Naive B cell (primary cell): ENCODE measurements at regions not wholly inside any gene's neighbourhood (a gene's known extent, or its start where the extent isn't known, plus 50 kb on each side); places are given as distances from the start of the nearest gene placed in this dataset.
"Not testable (repeated sequence)": the region's sequence is repeated elsewhere in the genome, so short reads cannot be mapped to it uniquely, and the experiment has no call there.

Source experiments
- ATAC-seq, 2 donors: fragments of 150-1000 bp; cut with Tn5 transposase; 2 replicates each; pipeline ENCODE4 v1.10.0; 2021; ENCODE audit warnings: low read depth in 2 of 2, mild to moderate bottlenecking in 2 of 2, moderate library complexity in 2 of 2
- DNase-seq: peaks from one replicate; pipeline ENCODE4 v3.0.0; 2022
- H3K27ac Mint-ChIP-seq, 6 donors: one replicate each; pipeline ENCODE4 v1.8.0; 2020 to 2022; ENCODE audit warnings: mild to moderate bottlenecking in 6 of 6, mixed read lengths in 6 of 6, moderate library complexity in 5 of 6, inconsistent platforms in 2 of 6
- H3K27me3 Mint-ChIP-seq, 3 donors: one replicate each; pipeline ENCODE4 v1.8.0; 2021 to 2022; ENCODE audit warnings: mixed read lengths in 3 of 3, mild to moderate bottlenecking in 1 of 3
- H3K36me3 Mint-ChIP-seq, 2 donors: one replicate each; pipeline ENCODE4 v1.8.0; 2020 to 2022; ENCODE audit warnings: mixed read lengths in 2 of 2, inconsistent platforms in 1 of 2, mild to moderate bottlenecking in 1 of 2
- H3K4me1 Mint-ChIP-seq, 3 donors: one replicate each; pipeline ENCODE4 v1.8.0; 2020 to 2022; ENCODE audit warnings: mixed read lengths in 3 of 3, inconsistent platforms in 1 of 3, mild to moderate bottlenecking in 1 of 3, moderate library complexity in 1 of 3
- H3K4me3 Mint-ChIP-seq, 8 donors: one replicate each; pipeline ENCODE4 v1.8.0; 2020 to 2022; ENCODE audit warnings: mild to moderate bottlenecking in 8 of 8, mixed read lengths in 8 of 8, moderate library complexity in 8 of 8, inconsistent platforms in 2 of 8
- H3K9me3 Mint-ChIP-seq, 7 donors: one replicate each; pipeline ENCODE4 v1.8.0; 2020 to 2022; ENCODE audit warnings: mixed read lengths in 7 of 7, mild to moderate bottlenecking in 5 of 7, inconsistent platforms in 2 of 7, moderate library complexity in 1 of 7

DNA sequence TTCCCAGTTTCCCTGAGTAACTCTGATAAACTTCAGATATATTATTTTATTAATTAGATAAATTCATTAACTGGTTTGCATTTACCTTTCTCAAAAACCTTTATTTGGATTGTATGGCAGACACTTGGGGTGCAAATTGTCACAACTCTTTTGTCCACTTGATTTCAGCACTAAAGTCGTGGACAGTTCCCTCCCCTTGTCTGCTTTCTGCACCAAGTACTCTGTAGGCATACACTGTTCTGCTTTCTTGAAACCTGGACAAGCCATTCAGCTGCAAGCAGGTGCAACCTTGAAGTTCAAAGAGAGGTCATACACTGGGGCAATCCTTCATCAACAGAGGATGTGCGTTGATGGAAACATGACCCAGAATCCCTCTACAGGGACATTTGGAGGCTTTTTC, 162.9 kb downstream of the ARL5B start:
- no peaks in the 10 kb centered on the region for H3K27me3 Mint-ChIP-seq
- ATAC-seq (no peak), DNase-seq (no peak)
- H3K4me3 Mint-ChIP-seq: no peak overlapping the region
- no peak overlapping the region for H3K27ac Mint-ChIP-seq
- H3K9me3 Mint-ChIP-seq: peaks cover 2 to 35% (median 8%) of the 10 kb centered on the region in 7 donors
- no peaks in the 10 kb centered on the region for H3K4me1 Mint-ChIP-seq
- H3K36me3 Mint-ChIP-seq: no peaks in the 10 kb centered on the region

DNA sequence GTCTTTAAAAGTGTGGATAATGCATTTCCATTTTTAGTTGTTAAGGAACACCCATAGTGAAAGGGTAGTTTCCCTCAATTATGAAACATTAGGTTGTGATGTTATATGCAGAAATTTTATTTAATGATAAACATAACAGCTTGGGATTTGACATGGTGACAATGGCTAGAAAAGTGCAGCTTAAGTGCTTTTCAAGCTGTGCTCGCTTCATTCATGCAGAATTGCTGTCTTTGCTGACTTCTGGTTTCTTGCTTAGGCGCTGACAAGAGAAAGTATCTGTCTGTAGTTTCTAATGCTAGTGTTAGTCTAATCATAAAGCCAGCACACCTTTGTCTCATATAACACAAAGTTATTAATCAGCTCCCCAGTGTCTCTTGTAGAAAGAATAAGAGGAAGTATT, 170.0 kb downstream of the ARL5B start:
- H3K4me3 Mint-ChIP-seq: no peak overlapping the region
- H3K9me3 Mint-ChIP-seq: peaks cover 0 to 5% (median 1%) of the 10 kb centered on the region in 7 donors
- no peak for ATAC-seq
- no peak overlapping the region for H3K27ac Mint-ChIP-seq
- DNase-seq: no peak
- H3K27me3 Mint-ChIP-seq: peaks cover 0 to 3% (median 0%) of the 10 kb centered on the region in 3 donors
- no peaks in the 10 kb centered on the region for H3K36me3 Mint-ChIP-seq
- no peaks in the 10 kb centered on the region for H3K4me1 Mint-ChIP-seq

DNA sequence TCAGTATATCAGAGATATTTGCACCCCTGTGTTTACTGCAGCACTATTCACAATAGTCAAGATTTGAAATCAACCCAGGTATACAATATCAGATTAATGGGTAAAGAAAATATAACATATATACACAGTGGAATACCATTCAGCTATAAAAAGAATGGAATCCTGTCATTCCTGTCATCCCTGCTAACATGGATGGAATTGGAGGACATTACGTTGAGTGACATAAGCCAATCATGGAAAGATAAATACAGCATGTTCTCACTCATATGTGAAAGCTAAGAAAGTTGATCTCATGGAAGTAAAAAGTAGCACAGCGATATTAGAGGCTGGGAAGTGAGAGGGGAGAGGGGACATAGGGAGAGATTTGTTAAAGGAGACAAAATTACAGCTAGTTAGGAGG, 171.0 kb downstream of the ARL5B start:
- Mint-ChIP-seq H3K27me3 (peaks cover 0 to 3% (median 0%) of the 10 kb centered on the region in 3 donors), H3K4me1 (no peaks in the 10 kb centered on the region), H3K4me3 (no peak overlapping the region), H3K36me3 (no peaks in the 10 kb centered on the region), H3K27ac (peak overlapping the region in 1 of 6 donors; percentile 4), H3K9me3 (peaks cover 0 to 7% (median 3%) of the 10 kb centered on the region in 7 donors)
- no peak for DNase-seq
- no peak for ATAC-seq

GRCh38 chr10:18856623-18857022, 192.0 kb upstream of the MALRD1 start:
- DNase-seq, ATAC-seq, H3K27ac Mint-ChIP-seq, H3K4me3 Mint-ChIP-seq, H3K27me3 Mint-ChIP-seq, H3K9me3 Mint-ChIP-seq, H3K4me1 Mint-ChIP-seq, H3K36me3 Mint-ChIP-seq: not testable (repeated sequence)

DNA sequence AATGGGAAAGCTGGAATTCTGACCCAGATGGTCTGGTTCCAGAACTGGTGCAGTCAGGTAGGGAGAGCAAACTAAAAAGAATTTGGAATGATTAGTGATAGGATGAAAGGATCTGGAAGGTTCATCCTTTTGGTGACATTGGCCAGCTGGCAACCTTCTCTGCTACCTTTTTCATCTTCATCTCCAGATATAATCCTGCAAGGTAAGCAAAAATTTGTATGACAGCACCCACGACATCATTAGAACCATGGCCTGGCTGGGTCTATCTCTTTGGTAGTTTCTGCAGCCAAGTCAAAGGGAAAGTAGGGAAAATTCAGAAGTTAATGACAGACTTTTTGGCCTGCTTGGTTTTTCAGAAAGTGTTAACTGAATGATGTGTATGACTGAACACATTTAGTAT, 188.9 kb upstream of the MALRD1 start:
- H3K9me3 Mint-ChIP-seq: peaks cover 0 to 14% (median 10%) of the 10 kb centered on the region in 7 donors
- no peaks in the 10 kb centered on the region for H3K27me3 Mint-ChIP-seq
- ATAC-seq (no peak), DNase-seq (no peak)
- H3K4me3 Mint-ChIP-seq: no peak overlapping the region
- no peak overlapping the region for H3K27ac Mint-ChIP-seq
- no peaks in the 10 kb centered on the region for H3K4me1 Mint-ChIP-seq
- H3K36me3 Mint-ChIP-seq: no peaks in the 10 kb centered on the region

DNA sequence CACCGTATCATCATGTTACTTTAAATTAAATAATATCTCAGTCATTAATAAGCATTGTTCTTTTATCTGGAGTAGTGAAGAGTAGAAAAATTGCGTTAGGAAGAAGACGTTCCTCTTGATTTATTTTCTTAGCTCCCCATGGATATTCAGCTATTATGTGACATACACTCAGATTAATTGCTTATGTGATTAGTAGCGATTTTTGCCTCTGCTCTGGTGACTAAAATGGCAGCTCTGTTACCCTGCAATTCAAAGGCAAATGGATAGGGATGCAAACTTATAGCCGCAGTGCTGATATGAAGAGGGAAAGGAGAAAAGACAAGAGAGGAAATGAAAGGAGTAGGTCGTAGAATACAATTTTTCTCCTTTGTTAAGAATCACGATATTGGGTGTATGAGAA, 188.4 kb upstream of the MALRD1 start:
- no peak for DNase-seq
- peaks cover 0 to 14% (median 10%) of the 10 kb centered on the region in 7 donors for H3K9me3 Mint-ChIP-seq
- H3K27ac Mint-ChIP-seq: no peak overlapping the region
- ATAC-seq: no peak
- no peak overlapping the region for H3K4me3 Mint-ChIP-seq
- no peaks in the 10 kb centered on the region for H3K4me1 Mint-ChIP-seq
- no peaks in the 10 kb centered on the region for H3K36me3 Mint-ChIP-seq
- no peaks in the 10 kb centered on the region for H3K27me3 Mint-ChIP-seq

DNA sequence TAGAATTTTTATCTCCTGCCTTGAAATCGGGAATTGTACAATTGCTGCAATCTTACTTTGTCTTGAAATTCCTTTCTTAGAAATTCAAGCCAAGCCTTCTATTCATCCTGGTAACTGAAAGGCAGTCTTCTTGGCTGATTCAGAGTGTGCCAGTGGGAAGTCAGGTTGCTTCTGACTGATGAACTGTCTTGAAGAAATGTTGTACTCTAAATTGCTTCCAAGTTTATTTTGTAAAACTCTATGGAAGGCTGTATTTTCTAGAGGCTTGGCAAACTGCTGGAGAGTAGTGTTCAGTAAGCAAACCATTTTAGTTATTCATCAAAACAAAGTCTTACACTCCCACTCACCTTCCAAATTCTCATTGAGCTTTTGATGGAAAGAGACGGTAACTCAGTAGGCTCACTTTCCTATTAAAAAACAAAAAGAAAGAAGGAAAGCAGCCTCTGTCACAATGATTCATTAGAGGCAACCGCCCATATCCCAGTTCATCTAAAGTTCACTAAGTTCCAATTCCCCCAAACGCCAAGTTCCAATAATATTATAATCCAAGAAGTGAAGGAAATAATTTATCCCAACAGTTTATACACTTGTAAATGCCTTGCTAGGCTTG, 187.9 kb upstream of the MALRD1 start:
- Mint-ChIP-seq H3K4me1 (no peaks in the 10 kb centered on the region), H3K4me3 (no peak overlapping the region), H3K9me3 (peaks cover 1 to 14% (median 10%) of the 10 kb centered on the region in 7 donors), H3K36me3 (no peaks in the 10 kb centered on the region), H3K27ac (no peak overlapping the region), H3K27me3 (no peaks in the 10 kb centered on the region)
- ATAC-seq: no peak
- DNase-seq: no peak

DNA sequence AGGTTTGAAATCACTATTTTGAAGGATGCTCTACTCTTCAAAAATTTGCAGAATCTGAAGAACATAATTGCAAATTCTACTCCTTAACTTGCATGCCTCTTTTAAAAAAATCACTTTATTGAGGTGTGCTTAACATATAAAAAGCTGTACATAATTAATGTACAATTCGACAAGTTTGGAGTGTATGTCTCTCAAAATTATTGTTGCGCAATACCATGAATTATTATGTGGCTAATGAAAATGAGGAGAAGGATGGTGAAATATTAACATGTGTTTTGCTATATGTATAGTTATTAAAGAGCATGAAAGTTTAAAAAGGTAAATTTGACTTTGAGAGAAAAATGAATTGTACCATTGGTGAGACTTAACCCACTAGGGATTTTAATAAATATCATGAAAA, 187.2 kb upstream of the MALRD1 start:
- Mint-ChIP-seq H3K36me3 (no peaks in the 10 kb centered on the region), H3K9me3 (peaks cover 2 to 14% (median 10%) of the 10 kb centered on the region in 7 donors), H3K4me3 (no peak overlapping the region), H3K27me3 (no peaks in the 10 kb centered on the region), H3K4me1 (no peaks in the 10 kb centered on the region), H3K27ac (no peak overlapping the region)
- DNase-seq (no peak), ATAC-seq (no peak)

GRCh38 chr10:18866852-18867251, 181.7 kb upstream of the MALRD1 start:
- Mint-ChIP-seq H3K27ac (no peak overlapping the region), H3K4me3 (no peak overlapping the region)

GRCh38 chr10:18868919-18869318, 179.7 kb upstream of the MALRD1 start:
- Mint-ChIP-seq H3K27ac (no peak overlapping the region), H3K4me1 (no peaks in the 10 kb centered on the region), H3K27me3 (no peaks in the 10 kb centered on the region), H3K4me3 (no peak overlapping the region), H3K9me3 (peaks cover 3 to 10% (median 5%) of the 10 kb centered on the region in 7 donors), H3K36me3 (no peaks in the 10 kb centered on the region)
- ATAC-seq (no peak), DNase-seq (no peak)

More at GRCh38 chr10:18866852-18867251, 181.7 kb upstream of the MALRD1 start:
- no peaks in the 10 kb centered on the region for H3K27me3 Mint-ChIP-seq
- ATAC-seq: no peak
- H3K9me3 Mint-ChIP-seq: peaks cover 5 to 12% (median 6%) of the 10 kb centered on the region in 7 donors
- no peaks in the 10 kb centered on the region for H3K36me3 Mint-ChIP-seq
- no peak for DNase-seq
- no peaks in the 10 kb centered on the region for H3K4me1 Mint-ChIP-seq

- Mint-ChIP-seq H3K27me3 (no peaks in the 10 kb centered on the region), H3K36me3 (no peaks in the 10 kb centered on the region), H3K9me3 (peaks cover 0 to 23% (median 5%) of the 10 kb centered on the region in 7 donors), H3K27ac (no peak overlapping the region), H3K4me3 (no peak overlapping the region), H3K4me1 (no peaks in the 10 kb centered on the region)
- ATAC-seq: no peak
- DNase-seq: no peak
These were observed 173.1 kb upstream of the MALRD1 start for GRCh38 chr10:18875477-18875876.

DNA sequence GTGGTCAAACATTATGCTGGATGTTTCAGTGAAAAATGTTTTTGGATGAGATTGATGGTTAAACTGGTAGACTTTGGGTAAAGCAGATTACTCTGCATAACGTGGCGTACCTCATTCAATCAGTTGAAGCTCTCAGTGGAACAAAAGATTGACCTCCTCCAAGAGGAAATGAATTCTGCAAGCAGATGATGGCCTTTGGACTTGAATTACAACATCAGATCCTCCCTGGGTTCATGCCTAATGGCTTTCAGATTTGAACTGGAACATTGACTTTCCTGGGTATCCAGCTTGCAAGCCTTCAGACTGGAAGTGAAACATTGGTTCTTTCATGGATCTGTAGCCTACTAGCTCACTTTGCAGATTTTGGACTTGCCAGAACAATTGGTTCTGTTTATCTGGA, 169.3 kb upstream of the MALRD1 start:
- Mint-ChIP-seq H3K9me3 (peaks cover 0 to 14% (median 4%) of the 10 kb centered on the region in 7 donors), H3K4me3 (no peak overlapping the region), H3K36me3 (no peaks in the 10 kb centered on the region), H3K27me3 (no peaks in the 10 kb centered on the region), H3K4me1 (no peaks in the 10 kb centered on the region), H3K27ac (no peak overlapping the region)
- ATAC-seq: no peak
- no peak for DNase-seq

DNA sequence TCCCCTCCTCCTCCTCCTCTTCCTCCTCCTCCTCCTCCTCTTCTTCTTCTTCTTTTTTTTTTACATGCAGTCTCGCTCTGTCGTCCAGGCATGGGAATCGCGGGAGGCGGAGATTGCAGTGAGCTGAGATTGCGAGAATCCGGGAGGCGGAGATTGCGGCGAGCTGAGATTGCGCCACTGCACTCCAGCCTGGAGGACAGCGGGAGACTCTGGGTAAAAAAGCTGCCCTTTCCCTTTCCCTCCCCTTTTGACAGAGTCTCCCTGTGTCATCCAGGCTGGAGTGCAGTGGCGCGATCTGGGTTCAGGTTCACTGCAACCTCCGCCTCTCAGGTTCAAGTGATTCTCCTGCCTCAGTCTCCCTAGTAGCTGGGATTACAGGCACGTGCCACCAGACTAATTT, 168.1 kb upstream of the MALRD1 start:
- H3K36me3 Mint-ChIP-seq: no peaks in the 10 kb centered on the region
- ATAC-seq: no peak
- no peaks in the 10 kb centered on the region for H3K27me3 Mint-ChIP-seq
- H3K27ac Mint-ChIP-seq: no peak overlapping the region
- DNase-seq: no peak
- H3K9me3 Mint-ChIP-seq: peaks cover 0 to 14% (median 2%) of the 10 kb centered on the region in 7 donors
- H3K4me1 Mint-ChIP-seq: no peaks in the 10 kb centered on the region
- no peak overlapping the region for H3K4me3 Mint-ChIP-seq

GRCh38 chr10:18886102-18886501, 162.5 kb upstream of the MALRD1 start:
- ATAC-seq: no peak
- H3K27ac Mint-ChIP-seq: no peak overlapping the region
- H3K4me3 Mint-ChIP-seq: no peak overlapping the region
- H3K36me3 Mint-ChIP-seq: no peaks in the 10 kb centered on the region
- H3K27me3 Mint-ChIP-seq: no peaks in the 10 kb centered on the region
- H3K4me1 Mint-ChIP-seq: no peaks in the 10 kb centered on the region
- no peak for DNase-seq
- peaks cover 0 to 4% (median 0%) of the 10 kb centered on the region in 7 donors for H3K9me3 Mint-ChIP-seq

GRCh38 chr10:18906636-18907035, 142.0 kb upstream of the MALRD1 start:
- H3K36me3 Mint-ChIP-seq: no peaks in the 10 kb centered on the region
- no peaks in the 10 kb centered on the region for H3K27me3 Mint-ChIP-seq
- no peak overlapping the region for H3K27ac Mint-ChIP-seq
- no peaks in the 10 kb centered on the region for H3K4me1 Mint-ChIP-seq
- no peak overlapping the region for H3K4me3 Mint-ChIP-seq
- DNase-seq (no peak), ATAC-seq (no peak)
- H3K9me3 Mint-ChIP-seq: peaks cover 0 to 14% (median 7%) of the 10 kb centered on the region in 7 donors
